Stimulated activated CD4-positive, alpha-beta T cell treated with anti-CD3 and anti-CD28 coated beads, Interleukin-15, amount 100 ng/mL, for 1 hour (primary cell): ENCODE measurements at regions not wholly inside any gene's neighbourhood (a gene's known extent, or its start where the extent isn't known, plus 50 kb on each side); places are given as distances from the start of the nearest gene placed in this dataset.

Experiments
- DNase-seq, 2 donors: peaks; one replicate each; pipeline ENCODE4 v3.0.0-alpha.2; 2020; ENCODE audit warnings: low read depth in 1 of 2, low spot score in 1 of 2

DNA sequence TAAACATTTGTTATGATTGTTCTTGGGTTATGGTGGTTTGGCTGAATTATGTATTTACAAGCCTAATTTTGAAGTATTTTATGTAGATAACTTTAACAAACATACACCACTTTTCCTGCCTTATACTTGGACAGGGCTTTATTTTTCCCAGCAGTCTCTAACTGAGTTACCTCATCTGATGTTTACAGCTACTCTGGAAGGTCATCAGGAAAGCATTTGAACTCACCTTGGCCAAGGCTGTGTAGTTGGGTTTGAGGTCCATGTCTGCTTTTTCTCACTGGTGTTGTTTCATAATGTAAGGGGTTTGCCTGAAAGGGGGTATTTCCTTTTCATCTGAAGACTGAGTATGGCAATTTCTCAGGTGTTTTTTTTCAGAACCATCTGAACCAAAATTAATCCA, 193.5 kb downstream of the RWDD3 start:
- DNase-seq, result no peak

DNA sequence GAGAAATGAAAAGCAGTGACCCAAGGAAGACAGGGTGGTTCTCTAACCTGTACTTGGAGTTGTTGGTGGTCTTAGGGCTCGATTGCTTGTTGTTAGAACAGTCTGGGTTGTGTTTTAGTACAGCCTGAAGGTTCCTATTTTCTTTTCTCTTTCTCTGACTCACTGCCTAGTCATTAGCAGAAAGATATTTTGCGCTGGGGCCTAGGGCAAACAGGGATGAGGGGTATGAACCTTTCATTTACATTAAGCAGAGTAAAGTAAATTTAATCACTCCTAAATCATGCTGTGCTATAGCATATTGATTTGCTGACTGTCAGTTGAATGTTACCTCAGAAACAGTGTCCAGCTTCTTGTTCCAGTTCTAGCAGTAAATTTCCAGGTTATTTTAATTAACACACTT, 197.2 kb downstream of the RWDD3 start:
- DNase-seq, result no peak

DNA sequence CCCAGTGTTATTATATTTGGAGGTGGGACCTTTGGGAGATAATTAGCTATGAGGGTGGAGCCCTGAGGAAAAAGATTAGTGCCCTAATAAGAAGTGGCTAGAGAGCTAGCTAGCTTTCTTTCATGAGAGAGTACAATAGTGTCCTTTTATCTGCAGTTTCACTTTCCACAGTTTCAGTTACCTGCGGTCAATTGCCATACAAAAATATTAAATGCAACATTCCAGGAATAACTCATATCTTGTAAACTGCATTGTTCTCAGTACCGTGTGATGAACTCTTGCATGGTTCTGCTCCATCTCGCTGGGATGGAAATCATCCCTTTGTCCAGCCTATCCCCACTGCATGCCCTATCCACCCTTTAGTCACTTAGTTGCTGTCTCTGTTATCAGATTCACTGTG, 201.6 kb downstream of the RWDD3 start:
- DNase-seq, result no peak

DNA sequence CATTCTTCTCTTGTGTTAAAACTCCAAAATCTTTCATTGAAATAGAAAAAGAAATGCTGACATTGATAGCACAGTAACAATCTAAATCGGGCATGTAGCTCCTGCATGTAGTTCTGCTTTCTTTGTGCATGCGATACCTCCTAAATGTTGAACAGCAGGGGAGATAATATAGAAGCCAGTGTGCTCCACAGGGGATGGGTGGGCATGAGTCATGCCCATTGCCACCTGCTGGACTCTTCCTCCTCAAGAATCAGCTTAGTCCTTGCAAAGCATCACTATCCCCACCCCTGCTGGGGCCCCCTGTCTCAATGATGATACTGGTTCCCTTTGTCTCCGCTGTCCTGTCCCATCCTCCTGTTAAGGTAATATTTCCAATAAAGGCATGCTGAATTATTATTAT, 203.0 kb downstream of the RWDD3 start:
- DNase-seq, result no peak

DNA sequence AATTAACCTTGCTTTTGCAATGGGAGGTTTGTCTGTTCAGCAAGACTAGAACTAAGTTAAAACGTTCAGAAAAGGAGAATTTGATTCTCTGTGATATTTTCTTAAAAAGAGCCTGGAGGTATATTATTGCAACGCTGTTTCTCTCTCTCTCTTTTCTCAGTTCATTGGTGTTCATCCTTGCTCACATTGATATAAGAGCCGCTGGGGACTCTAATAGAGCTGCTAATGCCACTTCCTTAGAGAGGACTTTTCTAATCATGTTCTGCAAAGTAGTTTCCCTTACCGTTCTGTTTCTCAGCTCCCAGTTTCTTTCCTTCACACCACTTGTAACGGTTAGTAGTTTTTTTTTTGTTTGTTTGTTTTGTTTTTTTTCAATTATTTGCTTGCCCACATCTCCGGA, 203.8 kb downstream of the RWDD3 start:
- DNase-seq, result no peak

- no peak for DNase-seq
These were observed 204.4 kb downstream of the RWDD3 start for GRCh38 chr1:95438218-95438948.

DNA sequence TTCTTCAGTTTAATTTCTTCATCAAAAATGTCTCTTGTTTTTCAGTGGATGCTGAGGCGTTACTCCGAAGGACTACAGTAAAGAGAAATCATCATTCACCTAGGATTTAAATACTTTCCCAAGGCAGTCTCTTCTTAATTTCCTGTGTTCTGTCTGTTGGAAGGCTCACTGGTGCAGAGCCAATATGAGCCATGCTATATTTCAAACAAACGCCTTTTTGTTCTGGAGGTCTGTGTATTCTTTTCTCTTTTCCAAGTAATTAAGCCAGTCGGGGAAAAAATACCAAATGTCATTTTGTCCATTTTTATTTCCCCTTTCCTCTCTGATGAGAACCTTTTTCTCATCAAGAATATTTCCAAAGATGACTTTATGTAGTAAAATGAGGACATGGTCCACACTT, 206.5 kb downstream of the RWDD3 start:
- DNase-seq, result no peak

DNA sequence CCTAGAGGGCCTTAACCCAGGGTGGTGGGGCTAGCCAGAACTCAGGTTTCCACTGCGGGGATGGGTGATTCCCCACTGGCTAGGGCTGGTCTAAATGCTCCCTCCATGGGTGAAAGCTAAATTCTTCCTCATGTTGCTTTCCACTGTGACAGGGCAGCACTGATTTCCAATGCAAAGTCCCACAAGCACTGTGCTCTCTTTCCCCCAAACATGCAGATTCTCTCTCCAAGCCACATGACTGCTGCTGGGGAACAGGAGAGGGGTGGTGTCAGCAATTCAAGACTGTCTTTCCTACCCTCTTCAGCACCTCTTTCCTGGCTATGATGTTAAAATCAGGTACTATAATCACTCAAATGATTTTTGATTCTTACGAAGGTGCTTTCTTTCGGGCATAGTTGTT, 215.5 kb downstream of the RWDD3 start:
- no peak for DNase-seq

- DNase-seq, result no peak
These were observed 217.0 kb downstream of the RWDD3 start for GRCh38 chr1:95451054-95451453.

DNA sequence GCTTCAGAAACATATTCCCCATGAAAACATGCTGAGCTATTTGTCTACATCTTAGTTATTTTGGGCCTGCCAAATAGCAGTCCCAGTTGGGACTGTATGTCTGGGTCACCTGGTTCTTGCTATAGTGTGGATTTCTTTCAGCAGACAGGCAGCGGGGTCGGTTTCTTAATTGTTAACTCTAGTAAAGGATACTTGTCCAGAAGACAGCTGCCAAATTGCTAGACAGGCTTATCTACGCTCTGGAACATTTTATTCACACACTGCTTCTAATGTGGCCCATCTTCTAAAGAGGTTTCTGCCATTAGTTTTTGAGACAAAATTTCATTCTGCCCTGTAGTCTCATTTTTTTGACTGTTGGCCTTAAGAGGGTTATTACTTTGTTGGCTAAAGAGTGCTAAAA, 217.9 kb downstream of the RWDD3 start:
- no peak for DNase-seq

DNA sequence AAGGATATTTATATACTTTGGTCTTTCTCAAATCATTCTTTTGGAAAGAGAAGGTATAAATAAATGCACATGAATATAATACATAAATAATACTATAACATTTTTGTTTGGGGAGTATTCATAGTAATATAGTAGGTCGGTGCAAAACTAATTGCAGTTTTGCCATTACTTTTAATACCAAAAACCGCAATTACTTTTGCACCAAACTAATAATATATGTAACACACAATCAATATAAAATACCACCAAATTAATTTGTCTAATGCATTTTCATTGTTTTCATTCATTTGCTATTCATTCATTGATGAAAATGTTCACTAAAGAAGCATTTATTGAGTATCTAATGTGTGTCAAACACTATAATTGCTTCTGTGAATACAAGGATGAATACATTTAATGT, 219.0 kb downstream of the RWDD3 start:
- DNase-seq, result no peak

DNA sequence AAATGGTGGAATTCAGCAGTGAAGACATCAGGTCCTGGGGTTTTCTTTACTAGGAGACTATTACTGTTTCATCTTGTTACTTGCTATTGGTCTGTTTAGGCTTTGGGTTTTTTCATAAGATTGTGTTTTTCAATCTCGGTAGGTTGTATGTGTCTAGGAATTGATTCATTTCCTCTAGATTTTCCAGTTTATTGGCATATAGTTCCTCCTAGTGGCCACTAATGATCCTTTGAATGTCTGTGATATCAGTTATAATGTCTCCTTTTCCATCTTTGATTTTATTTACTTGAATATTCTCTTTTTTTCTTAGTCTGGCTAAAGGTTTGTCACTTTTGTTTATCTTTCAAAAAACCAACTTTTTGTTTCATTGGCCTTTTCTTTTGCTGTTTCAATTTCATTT, 233.0 kb downstream of the RWDD3 start:
- DNase-seq, result no peak

GRCh38 chr1:95475686-95476457, 241.9 kb downstream of the RWDD3 start:
- no peak for DNase-seq

DNA sequence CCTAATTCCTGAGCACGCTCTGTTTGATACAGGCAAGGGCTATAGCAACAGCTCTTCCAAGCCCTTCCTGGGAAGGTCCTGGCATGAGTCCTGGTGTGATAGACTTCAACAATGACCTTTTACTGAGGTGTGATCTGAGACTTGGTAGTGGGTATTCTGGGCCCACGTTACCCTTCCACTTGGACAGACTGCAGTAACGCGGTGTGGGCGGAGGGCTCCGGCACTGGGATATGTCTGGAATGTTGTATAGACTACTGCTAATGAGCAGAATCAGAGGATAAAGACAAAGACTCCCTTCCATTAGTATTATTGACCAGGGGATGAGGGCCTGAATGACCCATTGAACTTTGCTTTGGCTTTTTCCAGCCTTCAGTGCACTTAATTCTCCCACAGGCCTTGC, 262.3 kb downstream of the RWDD3 start:
- no peak for DNase-seq

DNA sequence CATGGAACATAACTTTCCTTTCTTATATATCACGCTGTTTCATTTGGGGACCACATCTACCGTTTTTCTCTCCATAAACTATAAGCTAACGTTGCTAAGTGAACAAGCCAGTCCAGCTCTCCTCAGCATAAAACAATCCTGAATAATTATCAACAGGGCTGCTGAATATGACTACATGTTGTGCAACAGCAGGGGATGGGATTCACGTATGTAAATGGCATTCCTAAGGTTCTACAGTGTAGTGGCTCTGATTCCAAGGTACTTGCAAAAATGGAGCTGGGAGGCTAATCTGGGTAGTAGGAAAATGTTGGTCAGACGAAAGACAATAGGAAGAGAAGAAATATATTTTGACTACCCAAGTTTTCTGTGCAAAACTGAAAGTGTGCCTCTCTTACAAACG, 262.8 kb downstream of the RWDD3 start:
- no peak for DNase-seq

GRCh38 chr1:95497566-95497965, 263.6 kb downstream of the RWDD3 start:
- DNase-seq, result no peak

DNA sequence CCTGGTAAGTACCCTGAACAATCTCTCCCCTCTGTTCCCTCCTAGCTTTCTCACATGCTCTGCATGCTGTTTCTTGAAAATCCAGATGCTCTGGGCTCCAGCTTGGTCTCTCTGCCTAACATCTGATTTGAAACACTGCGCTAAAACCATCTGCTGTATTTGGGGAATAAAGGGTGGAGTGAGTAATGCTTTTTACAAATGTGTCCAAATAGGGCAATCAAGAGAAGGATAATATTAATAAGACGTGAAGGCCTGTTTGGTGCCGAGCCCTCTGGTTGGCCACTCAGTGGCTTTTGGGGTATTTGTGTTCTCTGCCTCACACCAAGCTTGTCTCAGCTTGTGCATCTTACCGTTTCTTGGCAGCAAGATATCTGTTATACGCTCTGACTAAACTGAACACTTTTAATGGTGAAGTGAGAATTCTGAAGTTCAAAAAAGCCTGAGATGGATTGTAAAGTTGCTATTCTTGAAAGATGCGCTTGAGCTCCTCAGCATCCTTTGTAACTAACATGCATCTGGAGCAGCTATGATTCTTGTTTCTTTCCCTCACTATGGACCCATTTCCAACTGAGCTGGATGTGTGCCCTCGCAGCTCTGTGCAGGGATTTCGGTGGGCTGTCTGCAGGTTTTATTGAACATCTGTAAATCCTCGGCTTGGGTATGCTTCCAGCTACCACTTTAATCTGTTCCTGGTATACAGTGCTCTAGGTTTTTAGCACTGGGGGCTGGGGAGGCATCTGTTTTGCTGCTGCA, 269.4 kb downstream of the RWDD3 start:
- no peak for DNase-seq

DNA sequence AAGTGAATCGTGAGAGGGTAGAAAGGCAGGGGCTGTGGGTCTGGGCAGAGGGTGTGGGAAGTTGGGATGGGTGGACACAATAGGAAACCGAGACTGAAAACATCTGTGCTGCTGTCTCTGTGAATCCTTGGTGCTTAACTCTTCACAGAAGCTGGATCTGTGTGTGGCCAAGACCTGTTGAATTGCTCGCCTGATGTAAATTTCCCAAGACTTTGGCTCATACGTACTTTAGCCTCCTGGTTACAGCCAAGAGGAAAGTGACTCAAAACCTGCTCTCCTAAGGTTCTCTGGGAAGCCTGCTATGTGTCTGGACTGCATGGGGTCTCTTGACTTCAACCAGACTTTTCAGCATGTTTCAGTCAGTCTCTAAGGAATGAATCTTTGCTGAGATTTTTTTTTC, 270.3 kb downstream of the RWDD3 start:
- DNase-seq, result no peak

DNA sequence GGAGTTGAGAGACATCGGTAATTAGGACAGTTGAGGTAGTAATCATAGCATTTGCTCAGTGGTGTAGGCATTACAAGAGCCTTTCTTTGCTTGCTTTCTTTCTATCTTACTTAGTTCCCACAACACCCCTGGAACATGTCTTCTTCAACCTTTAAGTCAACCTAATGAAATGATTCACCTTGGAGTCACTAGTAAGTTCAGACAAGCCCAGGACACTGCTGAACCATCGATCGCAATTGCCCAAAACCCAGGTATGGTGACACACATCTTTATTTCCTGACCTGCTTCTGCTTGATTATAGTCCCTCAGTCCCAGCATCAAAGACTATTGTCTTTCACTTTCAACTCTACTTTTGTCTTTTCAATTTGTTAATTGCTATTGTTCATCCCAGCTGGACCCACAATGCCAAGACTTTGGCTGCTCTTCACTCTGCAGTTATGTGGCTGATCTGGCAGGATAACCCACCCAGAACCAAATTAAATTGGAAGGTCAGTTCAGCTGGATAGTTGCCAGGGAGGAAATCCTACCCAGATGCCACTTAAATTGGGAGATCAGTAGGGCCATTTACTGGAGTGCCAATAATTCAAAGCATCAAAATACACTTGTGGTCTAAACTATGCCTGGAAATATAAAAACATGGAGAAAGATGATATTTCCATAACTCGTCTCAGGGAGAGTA, 272.9 kb downstream of the RWDD3 start:
- no peak for DNase-seq

GRCh38 chr1:95509989-95510388, 276.0 kb downstream of the RWDD3 start:
- no peak for DNase-seq

DNA sequence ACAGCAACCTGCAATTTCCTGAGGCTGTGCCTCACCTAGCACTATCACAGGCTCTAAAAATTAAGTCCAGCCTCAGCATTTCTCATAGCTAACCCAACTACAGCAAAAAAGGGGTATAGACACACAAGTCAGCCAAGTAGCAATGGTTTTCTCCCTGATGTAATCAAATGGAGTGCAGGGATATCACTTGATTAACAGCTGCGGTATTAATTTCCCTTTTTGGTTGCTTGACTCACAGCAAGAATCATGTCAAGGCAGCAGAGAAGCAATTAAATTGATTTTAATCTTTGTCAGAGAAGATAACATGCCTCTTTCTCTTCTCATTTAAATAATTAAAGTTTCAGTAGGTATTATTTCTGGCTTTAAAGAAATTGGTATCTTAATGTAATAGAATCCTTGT, 278.9 kb downstream of the RWDD3 start:
- no peak for DNase-seq

DNA sequence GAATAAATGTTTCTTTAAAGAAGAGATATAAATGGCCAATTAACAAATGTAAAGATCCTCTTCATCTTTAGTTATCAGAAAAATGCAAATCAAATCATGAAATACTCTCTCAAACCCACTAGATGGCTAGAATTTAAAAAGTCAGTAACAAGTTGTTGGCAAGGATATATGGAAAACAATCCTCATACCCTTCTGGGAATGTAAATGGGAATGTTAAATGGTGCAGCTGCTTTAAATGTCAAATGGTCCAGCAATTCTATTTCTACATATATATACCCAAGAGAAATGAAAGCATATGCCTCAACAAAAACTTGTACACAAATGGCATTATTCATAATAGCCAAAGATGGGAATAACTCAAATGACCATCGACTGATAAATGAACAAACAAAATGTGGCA, 283.5 kb downstream of the RWDD3 start:
- no peak for DNase-seq
